Non-pigmented ciliary epithelial cell (primary cell): ENCODE measurements at regions not wholly inside any gene's neighbourhood (a gene's known extent, or its start where the extent isn't known, plus 50 kb on each side); places are given as distances from the start of the nearest gene placed in this dataset.

Experiments
- DNase-seq: peaks from one replicate; pipeline ENCODE4 v3.0.0-alpha.2; 2010; ENCODE audit warnings: low read depth

- no peak for DNase-seq
Observed at GRCh38 chr17:72501404-72502370, 380.9 kb downstream of the SOX9 start.

- no peak for DNase-seq
Observed at GRCh38 chr17:72502371-72503341, 381.8 kb downstream of the SOX9 start.

- no peak for DNase-seq
Observed at GRCh38 chr17:72503556-72503955, 382.7 kb downstream of the SOX9 start.

GRCh38 chr17:72504783-72505182 lies 384.0 kb downstream of the SOX9 start:
- DNase-seq, result no peak

- DNase-seq, result no peak
Observed at GRCh38 chr17:72506773-72507172, 386.0 kb downstream of the SOX9 start.

- no peak for DNase-seq
Observed at GRCh38 chr17:72507370-72507769, 386.6 kb downstream of the SOX9 start.

GRCh38 chr17:72510351-72511016 lies 389.7 kb downstream of the SOX9 start:
- no peak for DNase-seq

- no peak for DNase-seq
Observed at GRCh38 chr17:72511242-72511641, 390.4 kb downstream of the SOX9 start.

GRCh38 chr17:72511874-72512273 lies 391.1 kb downstream of the SOX9 start:
- no peak for DNase-seq

- DNase-seq, result no peak
Observed at GRCh38 chr17:72512649-72513556, 392.1 kb downstream of the SOX9 start.

GRCh38 chr17:72514321-72514861 lies 393.6 kb downstream of the SOX9 start:
- DNase-seq, result no peak

GRCh38 chr17:72514891-72515290 lies 394.1 kb downstream of the SOX9 start:
- peak; percentile 51 for DNase-seq

GRCh38 chr17:72515291-72516065 lies 394.7 kb downstream of the SOX9 start:
- DNase-seq, result no peak

- no peak for DNase-seq
Observed at GRCh38 chr17:72516772-72517399, 396.1 kb downstream of the SOX9 start.

GRCh38 chr17:72517413-72518158 lies 396.8 kb downstream of the SOX9 start:
- DNase-seq, result no peak

- no peak for DNase-seq
Observed at GRCh38 chr17:72518159-72518732, 397.4 kb downstream of the SOX9 start.

- no peak for DNase-seq
Observed at GRCh38 chr17:72518753-72519597, 398.2 kb downstream of the SOX9 start.

GRCh38 chr17:72519598-72519936 lies 398.7 kb downstream of the SOX9 start:
- no peak for DNase-seq
